IPS-15b (cell line): ENCODE measurements at regions not wholly inside any gene's neighbourhood (a gene's known extent, or its start where the extent isn't known, plus 50 kb on each side); places are given as distances from the start of the nearest gene placed in this dataset.
"Not testable (repeated sequence)": the region's sequence is repeated elsewhere in the genome, so short reads cannot be mapped to it uniquely, and the experiment has no call there.

Source experiments
- H3K27me3 ChIP-seq: one replicate; pipeline ENCODE4 v1.6.1; 2013; ENCODE audit warnings: low read length; ENCODE audit not compliant: control insufficient read depth, insufficient read depth
- H3K36me3 ChIP-seq: one replicate; pipeline ENCODE4 v1.6.1; 2013; ENCODE audit warnings: low read length; ENCODE audit not compliant: control insufficient read depth, insufficient read depth
- H3K4me1 ChIP-seq: one replicate; pipeline ENCODE4 v1.6.1; 2013; ENCODE audit warnings: mild to moderate bottlenecking, low read length; ENCODE audit not compliant: control insufficient read depth, insufficient read depth
- H3K4me3 ChIP-seq: one replicate; pipeline ENCODE4 v1.5.1; 2013; ENCODE audit warnings: low read depth, low read length
- H3K9ac ChIP-seq: one replicate; pipeline ENCODE4 v1.6.1; 2013; ENCODE audit warnings: low read depth, mild to moderate bottlenecking, low read length
- H3K9me3 ChIP-seq: one replicate; pipeline ENCODE4 v1.6.1; 2013; ENCODE audit warnings: mild to moderate bottlenecking, low read length; ENCODE audit not compliant: control insufficient read depth, insufficient read depth

- Histone ChIP-seq H3K4me1 (no peaks in the 10 kb centered on the region), H3K36me3 (no peaks in the 10 kb centered on the region), H3K9ac (no peak overlapping the region), H3K27me3 (no peaks in the 10 kb centered on the region), H3K4me3 (no peak overlapping the region), H3K9me3 (no peaks in the 10 kb centered on the region)
These were observed 1521.9 kb downstream of the BRD1 start for GRCh38 chr22:48305726-48306235.

- Histone ChIP-seq H3K36me3 (no peaks in the 10 kb centered on the region), H3K9me3 (no peaks in the 10 kb centered on the region), H3K4me3 (no peak overlapping the region), H3K9ac (no peak overlapping the region), H3K27me3 (no peaks in the 10 kb centered on the region), H3K4me1 (no peaks in the 10 kb centered on the region)
These were observed 1524.3 kb downstream of the BRD1 start for GRCh38 chr22:48303369-48303725.

DNA sequence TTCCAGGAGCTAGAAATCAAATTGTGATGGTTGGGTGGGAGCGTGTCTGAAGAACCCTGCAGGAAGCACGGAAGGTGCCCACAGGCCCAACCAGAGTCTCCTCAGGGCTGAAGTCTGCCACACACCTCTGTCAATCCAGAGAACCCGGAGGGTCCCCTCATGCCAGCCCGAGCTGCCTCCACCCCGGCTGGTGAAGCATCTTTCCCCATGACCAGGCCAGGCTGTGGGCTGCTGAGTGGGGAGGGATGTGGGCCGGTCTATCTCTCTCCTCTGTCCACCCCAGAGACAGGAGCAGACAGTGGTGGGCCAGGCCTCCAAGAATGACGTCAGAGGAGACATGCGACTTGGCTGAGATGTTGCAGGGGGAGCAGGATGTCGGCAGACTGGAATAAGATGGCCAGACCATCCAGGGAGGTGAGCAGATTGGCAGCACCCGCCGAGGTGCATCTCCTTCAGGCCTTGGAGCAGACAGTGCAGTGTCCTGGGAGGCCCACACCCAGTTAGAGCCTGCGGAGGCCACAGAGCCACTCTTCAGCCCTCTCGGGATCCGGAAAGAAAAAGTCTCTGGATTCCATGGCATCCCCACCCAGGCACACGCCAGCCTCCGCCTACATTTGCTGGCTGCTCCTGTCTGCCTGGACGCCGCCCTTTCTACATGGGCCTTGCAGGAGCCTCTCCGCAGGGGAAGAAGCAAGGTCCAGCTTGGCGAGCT, 1524.9 kb downstream of the BRD1 start:
- Histone ChIP-seq H3K36me3 (no peaks in the 10 kb centered on the region), H3K27me3 (no peaks in the 10 kb centered on the region), H3K4me1 (no peaks in the 10 kb centered on the region), H3K9me3 (no peaks in the 10 kb centered on the region), H3K9ac (no peak overlapping the region), H3K4me3 (no peak overlapping the region)

DNA sequence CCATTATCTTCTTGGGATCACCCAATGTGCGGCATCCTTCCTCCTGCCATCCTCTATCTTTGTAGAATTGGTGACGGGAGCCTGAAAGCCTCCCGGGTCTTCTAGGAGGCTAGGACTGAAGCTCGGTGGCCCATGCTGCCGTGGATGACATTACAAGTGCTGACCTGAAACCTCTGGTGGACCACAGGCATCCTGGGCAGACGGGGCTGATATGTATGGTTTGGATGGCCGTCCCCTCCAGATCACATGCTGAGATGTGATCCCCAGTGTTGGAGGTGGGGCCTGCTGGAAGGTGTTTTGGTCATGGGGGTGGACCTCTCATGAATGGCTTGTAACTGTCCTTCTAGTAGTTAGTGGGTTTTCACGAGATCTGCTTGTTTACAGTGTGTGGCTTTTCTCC, 1525.8 kb downstream of the BRD1 start:
- no peaks in the 10 kb centered on the region for H3K27me3 ChIP-seq
- H3K9ac ChIP-seq = no peak overlapping the region
- no peaks in the 10 kb centered on the region for H3K36me3 ChIP-seq

GRCh38 chr22:48301421-48301820, 1526.3 kb downstream of the BRD1 start:
- no peaks in the 10 kb centered on the region for H3K4me1 ChIP-seq

More for the DNA sequence above, 1525.8 kb downstream of the BRD1 start:
- Histone ChIP-seq H3K9me3 (no peaks in the 10 kb centered on the region), H3K4me3 (no peak overlapping the region), H3K4me1 (no peaks in the 10 kb centered on the region)

DNA sequence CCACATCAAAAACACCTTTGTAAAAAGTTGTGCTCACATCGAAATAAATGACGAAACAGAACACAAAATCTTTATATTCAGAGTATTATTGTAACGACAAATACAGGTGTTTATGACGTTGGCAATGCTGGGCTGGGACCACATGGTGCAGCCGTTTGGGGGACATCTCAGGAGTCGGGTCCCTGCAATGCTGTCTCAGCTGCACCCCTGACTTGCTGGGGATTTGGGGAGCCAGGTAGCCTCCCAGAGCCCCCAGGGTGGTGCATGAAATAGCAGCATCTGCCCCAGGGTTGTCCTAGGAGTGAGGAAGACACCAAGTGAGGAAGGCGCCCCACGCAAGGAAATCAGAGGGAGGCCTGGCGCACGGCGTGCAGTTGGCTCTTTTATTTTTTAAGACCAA, 1526.8 kb downstream of the BRD1 start:
- Histone ChIP-seq H3K27me3 (no peaks in the 10 kb centered on the region), H3K9me3 (no peaks in the 10 kb centered on the region), H3K4me1 (no peaks in the 10 kb centered on the region), H3K36me3 (no peaks in the 10 kb centered on the region), H3K4me3 (no peak overlapping the region), H3K9ac (no peak overlapping the region)

More at GRCh38 chr22:48301421-48301820, 1526.3 kb downstream of the BRD1 start:
- Histone ChIP-seq H3K9me3 (no peaks in the 10 kb centered on the region), H3K36me3 (no peaks in the 10 kb centered on the region), H3K27me3 (no peaks in the 10 kb centered on the region), H3K9ac (no peak overlapping the region), H3K4me3 (no peak overlapping the region)

- Histone ChIP-seq H3K4me1 (no peaks in the 10 kb centered on the region), H3K36me3 (no peaks in the 10 kb centered on the region), H3K4me3 (no peak overlapping the region), H3K9ac (no peak overlapping the region), H3K9me3 (no peaks in the 10 kb centered on the region), H3K27me3 (no peaks in the 10 kb centered on the region)
These were observed 1527.9 kb downstream of the BRD1 start for GRCh38 chr22:48299801-48300200.

DNA sequence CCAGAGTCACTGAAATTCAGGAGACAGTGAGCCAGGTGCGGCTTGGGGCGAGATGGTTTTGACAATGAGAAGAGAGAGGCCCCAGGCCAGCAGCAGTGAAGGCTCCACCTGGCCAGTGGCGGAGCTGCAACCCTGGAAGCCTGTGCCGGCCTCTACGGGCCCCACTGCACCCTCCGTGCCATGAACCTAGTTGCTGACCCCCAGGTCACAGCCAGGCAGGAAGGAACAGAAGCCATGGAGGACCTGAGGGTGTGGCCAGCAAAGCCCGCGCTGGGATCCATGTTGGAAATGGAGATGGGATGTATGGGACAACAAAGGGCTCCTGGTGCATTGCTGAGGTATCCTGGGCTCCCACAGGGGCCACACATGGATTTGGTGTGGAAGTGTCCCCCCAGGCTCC, 1528.5 kb downstream of the BRD1 start:
- Histone ChIP-seq H3K27me3 (no peaks in the 10 kb centered on the region), H3K4me3 (no peak overlapping the region), H3K9me3 (no peaks in the 10 kb centered on the region), H3K9ac (no peak overlapping the region), H3K4me1 (no peaks in the 10 kb centered on the region), H3K36me3 (no peaks in the 10 kb centered on the region)

DNA sequence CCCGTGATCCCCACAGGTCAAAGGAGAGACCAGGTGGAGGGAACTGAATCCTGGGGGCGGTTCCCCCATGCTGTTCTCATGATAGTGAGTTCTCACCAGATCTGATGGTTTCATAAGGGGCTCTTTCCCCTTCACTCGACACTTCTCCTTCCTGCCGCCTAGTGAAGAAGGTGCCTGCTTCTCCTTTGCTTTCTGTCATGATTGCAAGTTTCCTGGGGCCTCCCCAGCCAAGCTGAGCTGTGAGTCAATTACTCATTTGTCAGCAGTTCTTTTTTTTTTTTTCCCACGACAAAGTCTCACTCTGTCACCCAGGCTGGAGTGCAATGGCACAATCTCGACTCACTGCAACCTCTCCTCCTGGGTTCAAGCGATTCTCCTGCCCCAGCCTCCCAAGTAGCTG, 1530.4 kb downstream of the BRD1 start:
- no peaks in the 10 kb centered on the region for H3K4me1 ChIP-seq
- H3K27me3 ChIP-seq = no peaks in the 10 kb centered on the region
- H3K9me3 ChIP-seq = no peaks in the 10 kb centered on the region
- H3K4me3 ChIP-seq = no peak overlapping the region
- H3K36me3 ChIP-seq = no peaks in the 10 kb centered on the region
- H3K9ac ChIP-seq = no peak overlapping the region

- H3K9ac ChIP-seq, H3K27me3 ChIP-seq, H3K4me3 ChIP-seq, H3K4me1 ChIP-seq, H3K9me3 ChIP-seq, H3K36me3 ChIP-seq: not testable (repeated sequence)
These were observed 1527.5 kb downstream of the TBC1D22A start for GRCh38 chr22:48289954-48290353.

- H3K4me3 ChIP-seq = no peak overlapping the region
- no peaks in the 10 kb centered on the region for H3K27me3 ChIP-seq
- H3K9ac ChIP-seq = no peak overlapping the region
- H3K9me3 ChIP-seq = peaks cover 5% of the 10 kb centered on the region
- no peaks in the 10 kb centered on the region for H3K4me1 ChIP-seq
- no peaks in the 10 kb centered on the region for H3K36me3 ChIP-seq
These were observed 1526.0 kb downstream of the TBC1D22A start for GRCh38 chr22:48288376-48288940.

- Histone ChIP-seq H3K9ac (no peak overlapping the region), H3K27me3 (no peaks in the 10 kb centered on the region), H3K36me3 (no peaks in the 10 kb centered on the region), H3K4me1 (no peaks in the 10 kb centered on the region), H3K9me3 (peaks cover 5% of the 10 kb centered on the region), H3K4me3 (no peak overlapping the region)
These were observed 1524.6 kb downstream of the TBC1D22A start for GRCh38 chr22:48287031-48287430.
